Testis (tissue), 2 donors: ENCODE measurements at regions not wholly inside any gene's neighbourhood (a gene's known extent, or its start where the extent isn't known, plus 50 kb on each side); places are given as distances from the start of the nearest gene placed in this dataset.

Experiments used
- POLR2A ChIP-seq: fragments of 450-650 bp; IDR thresholded peaks from one replicate; pipeline ENCODE4 v1.6.1; 2017; ENCODE audit warnings: antibody characterized with exemption, mild to moderate bottlenecking, moderate library complexity
- TF ChIP-seq, protein P1 (sequence below), 3 experiments: fragments of 450-650 bp in 2 of 3; fragments of 200-600 bp in 1 of 3; sonication (generic) in 1 of 3; IDR thresholded peaks; one replicate each; pipeline ENCODE4 v1.5.1; 2016 to 2019; ENCODE audit warnings: antibody characterized with exemption in 3 of 3, mild to moderate bottlenecking in 2 of 3, moderate library complexity in 1 of 3

DNA sequence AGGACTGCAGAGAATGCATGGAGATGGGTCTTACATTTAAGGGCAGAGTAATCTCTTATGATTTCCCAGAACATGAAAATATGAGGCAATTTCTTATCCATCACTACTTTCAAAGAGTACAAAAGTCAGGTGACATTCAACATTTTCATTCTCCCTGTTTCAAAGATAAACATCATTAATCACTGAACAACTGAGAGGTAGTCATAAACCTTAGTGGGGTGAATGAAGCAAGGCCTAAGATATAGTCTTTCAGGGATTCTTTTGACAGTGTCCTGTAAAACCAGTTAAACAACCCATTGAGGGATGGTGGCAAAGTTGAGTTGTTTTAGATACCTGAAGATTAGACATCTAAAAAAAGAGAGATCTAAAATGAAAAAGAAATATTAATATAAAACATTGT lies 271.6 kb upstream of the CBLB start:
- no peak for TF ChIP-seq POLR2A
- TF ChIP-seq, protein P1, sequence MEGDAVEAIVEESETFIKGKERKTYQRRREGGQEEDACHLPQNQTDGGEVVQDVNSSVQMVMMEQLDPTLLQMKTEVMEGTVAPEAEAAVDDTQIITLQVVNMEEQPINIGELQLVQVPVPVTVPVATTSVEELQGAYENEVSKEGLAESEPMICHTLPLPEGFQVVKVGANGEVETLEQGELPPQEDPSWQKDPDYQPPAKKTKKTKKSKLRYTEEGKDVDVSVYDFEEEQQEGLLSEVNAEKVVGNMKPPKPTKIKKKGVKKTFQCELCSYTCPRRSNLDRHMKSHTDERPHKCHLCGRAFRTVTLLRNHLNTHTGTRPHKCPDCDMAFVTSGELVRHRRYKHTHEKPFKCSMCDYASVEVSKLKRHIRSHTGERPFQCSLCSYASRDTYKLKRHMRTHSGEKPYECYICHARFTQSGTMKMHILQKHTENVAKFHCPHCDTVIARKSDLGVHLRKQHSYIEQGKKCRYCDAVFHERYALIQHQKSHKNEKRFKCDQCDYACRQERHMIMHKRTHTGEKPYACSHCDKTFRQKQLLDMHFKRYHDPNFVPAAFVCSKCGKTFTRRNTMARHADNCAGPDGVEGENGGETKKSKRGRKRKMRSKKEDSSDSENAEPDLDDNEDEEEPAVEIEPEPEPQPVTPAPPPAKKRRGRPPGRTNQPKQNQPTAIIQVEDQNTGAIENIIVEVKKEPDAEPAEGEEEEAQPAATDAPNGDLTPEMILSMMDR (IDR thresholded peaks at IDR 0.05): no peak
